GM10266 (cell line): ENCODE measurements at regions not wholly inside any gene's neighbourhood (a gene's known extent, or its start where the extent isn't known, plus 50 kb on each side); places are given as distances from the start of the nearest gene placed in this dataset.

Experiments
- DNase-seq: peaks from one replicate; pipeline ENCODE4 v3.0.0; 2012; ENCODE audit errors: extremely low spot score
- CTCF ChIP-seq: IDR thresholded peaks from 2 replicates; pipeline ENCODE4 v1.5.1; 2012; ENCODE audit warnings: mild to moderate bottlenecking, low read depth; ENCODE audit not compliant: control insufficient read depth, insufficient read depth; ENCODE audit errors: missing control alignments

GRCh38 chr2:94964193-94964592 lies 61.3 kb upstream of the MAL start:
- TF ChIP-seq CTCF, result no peak
- DNase-seq, result no peak

- DNase-seq, result no peak
- TF ChIP-seq CTCF, result no peak
Observed at GRCh38 chr2:94966689-94967088, 58.8 kb upstream of the MAL start.

GRCh38 chr2:94970353-94970752 lies 55.2 kb upstream of the MAL start:
- DNase-seq, result no peak

More at GRCh38 chr2:94970353-94970752, 55.2 kb upstream of the MAL start:
- no peak for TF ChIP-seq CTCF
